ENCODE measurements at regions not wholly inside any gene's neighbourhood (a gene's known extent, or its start where the extent isn't known, plus 50 kb on each side); places are given as distances from the start of the nearest gene placed in this dataset.
"Not testable (repeated sequence)": the region's sequence is repeated elsewhere in the genome, so short reads cannot be mapped to it uniquely, and the experiment has no call there.

- DNase-seq (ENCODE audit: low spot score): no peak
- no peak for FAIRE-seq
These were observed 52.8 kb upstream of the CLDN24 start for GRCh38 chr4:183374950-183375555.

GRCh38 chr4:183376381-183376780, 54.2 kb upstream of the CLDN24 start:
- DNase-seq (ENCODE audit: low spot score): no peak
- FAIRE-seq: no peak

GRCh38 chr4:183377491-183377890, 55.3 kb upstream of the CLDN24 start:
- DNase-seq (ENCODE audit: low spot score) (no peak), FAIRE-seq (no peak)

GRCh38 chr4:183378347-183378746, 56.1 kb upstream of the CLDN24 start:
- not testable (repeated sequence) for DNase-seq (ENCODE audit: low spot score); FAIRE-seq

GRCh38 chr4:183380901-183381300, 58.7 kb upstream of the CLDN24 start:
- DNase-seq (ENCODE audit: low spot score) (no peak), FAIRE-seq (peak; percentile 35)

- no peak for FAIRE-seq
- DNase-seq (ENCODE audit: low spot score): no peak
These were observed 60.8 kb upstream of the CDKN2AIP start for GRCh38 chr4:183383606-183384005.

- FAIRE-seq (no peak), DNase-seq (ENCODE audit: low spot score) (no peak)
These were observed 59.9 kb upstream of the CDKN2AIP start for GRCh38 chr4:183384516-183384915.

- no peak for DNase-seq (ENCODE audit: low spot score)
- FAIRE-seq: no peak
These were observed 59.5 kb upstream of the CDKN2AIP start for GRCh38 chr4:183384983-183385382.

- DNase-seq (ENCODE audit: low spot score) (no peak), FAIRE-seq (no peak)
These were observed 56.4 kb upstream of the CDKN2AIP start for GRCh38 chr4:183388021-183388420.

- DNase-seq (ENCODE audit: low spot score): no peak
- no peak for FAIRE-seq
These were observed 55.7 kb upstream of the CDKN2AIP start for GRCh38 chr4:183388777-183389176.

GRCh38 chr4:183390374-183390773, 54.1 kb upstream of the CDKN2AIP start:
- FAIRE-seq: no peak
- no peak for DNase-seq (ENCODE audit: low spot score)

- DNase-seq (ENCODE audit: low spot score): no peak
- FAIRE-seq: no peak
These were observed 53.2 kb upstream of the CDKN2AIP start for GRCh38 chr4:183391204-183391603.

GRCh38 chr4:183392377-183392776, 52.1 kb upstream of the CDKN2AIP start:
- no peak for DNase-seq (ENCODE audit: low spot score)
- no peak for FAIRE-seq

GRCh38 chr4:183393446-183393845, 51.0 kb upstream of the CDKN2AIP start:
- FAIRE-seq: no peak
- DNase-seq (ENCODE audit: low spot score): no peak

- DNase-seq (ENCODE audit: low spot score): no peak
- FAIRE-seq: no peak
These were observed 50.1 kb upstream of the CDKN2AIP start for GRCh38 chr4:183394166-183394951.
